HTERT RPE-1 (cell line): ENCODE measurements at regions not wholly inside any gene's neighbourhood (a gene's known extent, or its start where the extent isn't known, plus 50 kb on each side); places are given as distances from the start of the nearest gene placed in this dataset.
"Not testable (repeated sequence)": the region's sequence is repeated elsewhere in the genome, so short reads cannot be mapped to it uniquely, and the experiment has no call there.

Experiments
- in situ Hi-C: fragments of 300-500 bp; cut with MboI; formaldehyde crosslinking; loops from 4 replicates; pipeline ENCODE4 v1.14.3; 2020; ENCODE audit warnings: low sequenced_read_pairs

GRCh38 chr7:36034020-36034419, 119.0 kb upstream of the EEPD1 start:
- in situ Hi-C loops: no loop called here

DNA sequence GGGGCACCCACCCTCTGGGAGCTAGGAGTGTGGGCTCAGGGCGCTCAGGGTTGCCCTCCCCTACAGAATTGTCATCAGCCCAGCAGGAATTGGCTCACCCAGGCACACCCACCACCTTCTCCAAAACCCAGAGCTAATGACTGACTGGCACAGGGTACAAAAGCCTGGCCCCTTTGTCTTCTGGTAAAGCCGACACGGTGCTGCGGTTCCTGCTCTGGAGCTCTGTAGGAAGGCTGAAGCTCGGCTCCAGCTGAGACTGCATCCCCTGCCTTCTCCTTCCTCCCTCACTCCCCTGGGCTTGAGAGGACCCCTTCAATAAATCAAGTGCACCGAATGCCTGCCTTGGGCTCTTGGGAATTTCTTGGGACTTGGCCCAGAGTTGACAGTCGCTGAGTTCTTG, 117.9 kb upstream of the EEPD1 start:
- in situ Hi-C loops: no loop called here

GRCh38 chr7:36036590-36036989, 116.5 kb upstream of the EEPD1 start:
- in situ Hi-C loops: no loop called here

GRCh38 chr7:36037121-36037662, 115.9 kb upstream of the EEPD1 start:
- in situ Hi-C loops: no loop called here

DNA sequence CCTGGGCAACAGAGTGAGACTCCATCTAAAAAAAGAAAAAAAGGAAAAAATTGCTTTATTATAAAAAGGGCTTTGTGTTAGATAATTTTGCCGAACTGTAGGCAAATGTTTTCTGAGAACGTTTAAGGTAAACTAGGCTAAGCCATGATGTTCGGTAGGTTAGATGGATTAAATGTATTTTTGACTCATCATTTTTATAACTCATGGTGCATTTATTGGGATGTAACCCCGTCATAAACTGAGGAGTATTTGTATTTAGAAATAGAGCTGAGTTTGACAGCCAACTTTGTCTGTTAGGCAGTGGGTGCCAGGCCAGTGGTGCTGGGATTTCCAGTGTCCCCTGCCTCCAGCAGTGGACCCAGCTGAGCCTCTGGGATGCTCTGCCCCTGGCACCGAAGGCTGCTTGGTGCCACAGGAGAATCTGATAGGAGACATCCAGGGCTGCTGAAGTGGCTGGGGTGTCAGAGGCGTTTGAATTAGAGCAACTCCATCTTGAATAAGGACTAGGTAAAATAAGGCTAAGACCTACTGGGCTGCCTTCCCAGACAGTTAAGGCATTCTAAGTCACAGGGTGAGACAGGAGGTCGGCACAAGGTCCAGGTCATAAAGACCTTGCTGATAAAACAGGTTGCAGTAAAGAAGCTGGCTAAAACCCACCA, 114.9 kb upstream of the EEPD1 start:
- in situ Hi-C loops: no loop called here

GRCh38 chr7:36039243-36039642, 113.8 kb upstream of the EEPD1 start:
- in situ Hi-C loops: no loop called here

GRCh38 chr7:36039671-36040070, 113.4 kb upstream of the EEPD1 start:
- in situ Hi-C loops: no loop called here

GRCh38 chr7:36040679-36041078, 112.4 kb upstream of the EEPD1 start:
- in situ Hi-C loops: no loop called here

- in situ Hi-C loops: no loop called here
These were observed 108.8 kb upstream of the EEPD1 start for GRCh38 chr7:36044101-36044892.

DNA sequence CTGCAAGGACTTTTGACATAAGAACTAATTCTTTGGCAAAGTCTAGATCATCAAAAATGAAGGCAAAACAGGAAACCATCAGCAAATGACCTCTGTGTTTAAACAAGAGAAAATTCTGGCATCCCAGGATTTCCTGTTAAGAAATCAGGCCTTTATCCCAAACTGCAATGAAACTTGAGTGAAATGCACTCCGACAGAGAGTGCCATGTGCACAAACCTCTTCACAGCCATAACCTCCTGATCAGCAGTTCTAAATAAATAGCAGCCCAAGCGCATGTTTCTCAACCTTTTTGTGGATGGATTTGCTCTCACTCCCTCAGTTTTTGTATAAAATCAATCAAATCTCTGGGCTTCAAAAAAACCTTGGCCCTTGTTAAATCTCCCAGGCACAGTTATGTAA, 107.7 kb upstream of the EEPD1 start:
- in situ Hi-C loops: no loop called here

GRCh38 chr7:36045830-36046341, 107.2 kb upstream of the EEPD1 start:
- in situ Hi-C loops: no loop called here

GRCh38 chr7:36047091-36047658, 105.9 kb upstream of the EEPD1 start:
- in situ Hi-C loops: no loop called here

GRCh38 chr7:36048141-36048901, 104.7 kb upstream of the EEPD1 start:
- in situ Hi-C loops: no loop called here

DNA sequence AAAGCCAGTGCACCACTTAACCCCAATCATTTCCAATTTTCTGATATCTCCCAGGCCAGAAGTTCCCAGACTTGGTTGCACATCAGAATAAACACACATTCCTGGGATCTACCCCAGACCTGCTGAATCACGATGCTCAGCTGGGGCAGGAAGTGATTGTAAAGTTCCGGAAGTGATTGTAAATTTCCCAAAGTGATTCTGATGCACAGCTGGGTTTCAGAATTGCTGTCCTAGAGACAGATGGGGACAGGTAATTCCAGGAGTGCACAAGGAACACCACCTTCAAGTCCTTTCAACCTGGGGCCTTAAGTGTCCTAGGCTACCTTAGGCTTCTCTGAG, 104.2 kb upstream of the EEPD1 start:
- in situ Hi-C loops: no loop called here

DNA sequence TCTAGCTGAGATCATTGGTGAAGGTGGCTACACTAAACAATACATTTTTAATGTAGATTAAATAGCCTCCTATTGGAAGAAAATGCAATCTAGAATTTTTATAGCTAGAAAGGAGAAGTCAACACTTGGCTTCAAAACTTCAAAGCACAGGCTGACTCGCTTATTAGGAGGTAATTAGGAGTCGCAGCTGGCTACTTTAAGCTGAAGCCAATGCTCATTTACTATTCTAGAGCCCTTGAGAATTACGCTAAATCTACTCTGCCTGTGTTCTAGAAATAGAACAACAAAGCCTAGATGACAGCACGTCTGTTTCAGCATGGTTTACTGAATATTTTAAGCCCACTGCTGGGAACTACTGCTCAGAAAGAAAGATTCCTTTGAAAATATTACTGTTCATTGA, 101.6 kb upstream of the EEPD1 start:
- in situ Hi-C loops: no loop called here

DNA sequence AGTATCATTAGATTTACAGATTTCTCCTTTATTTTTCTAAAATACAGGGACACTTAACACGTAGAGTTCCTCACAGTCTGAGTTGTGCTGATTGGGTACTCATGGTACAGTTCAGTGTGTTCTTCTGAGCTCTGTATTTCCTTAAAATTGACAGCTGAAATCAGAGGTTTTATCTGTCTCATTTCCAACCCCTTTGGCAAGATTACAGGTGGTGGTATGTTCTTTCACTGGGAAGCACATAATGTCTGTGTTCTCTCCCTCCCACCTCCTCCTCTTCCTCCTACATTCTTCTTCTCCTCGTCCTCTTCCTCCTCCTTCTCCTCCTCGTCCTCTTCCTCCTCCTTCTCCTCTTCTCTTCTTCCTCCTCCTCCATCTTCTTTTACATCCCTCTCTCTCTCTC, 99.5 kb upstream of the EEPD1 start:
- in situ Hi-C loops: no loop called here

DNA sequence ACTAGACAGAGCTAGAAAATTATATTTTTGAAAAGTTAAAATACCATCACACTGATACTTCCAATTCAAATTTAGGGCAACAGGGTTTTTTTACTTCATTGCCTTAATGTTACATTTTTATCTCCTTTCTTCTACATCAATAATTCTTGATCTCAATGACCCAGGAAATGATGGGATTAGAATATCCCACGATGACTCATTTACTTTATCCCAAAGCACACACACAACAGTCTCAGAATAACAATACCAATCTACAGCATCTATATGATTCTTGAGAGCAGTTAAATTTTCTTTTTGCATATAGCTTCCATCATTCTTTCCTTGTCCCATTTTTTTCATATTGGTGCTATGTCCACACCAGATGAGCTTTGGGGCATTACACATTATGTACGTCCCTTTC, 98.4 kb upstream of the EEPD1 start:
- in situ Hi-C loops: no loop called here

DNA sequence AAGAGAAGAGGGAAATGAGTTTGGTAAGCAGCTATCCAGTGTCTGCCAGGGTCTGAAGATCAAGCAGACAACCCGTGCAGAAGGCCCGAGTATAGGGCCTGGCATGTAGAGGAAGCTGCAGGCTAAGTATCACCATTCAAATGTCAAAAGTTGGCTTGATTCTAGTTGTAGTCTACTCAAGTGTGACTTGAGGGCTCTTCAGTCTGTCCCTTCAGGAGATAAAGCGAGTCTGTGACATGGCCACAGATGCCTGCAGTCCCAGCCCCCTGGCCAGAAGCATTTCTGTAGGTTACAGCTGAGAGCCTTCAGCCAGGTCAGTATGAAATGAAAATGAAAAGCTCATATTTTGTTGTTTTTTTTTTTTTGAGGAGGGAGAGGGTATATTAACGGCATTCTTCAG, 97.8 kb upstream of the EEPD1 start:
- in situ Hi-C loops: no loop called here

DNA sequence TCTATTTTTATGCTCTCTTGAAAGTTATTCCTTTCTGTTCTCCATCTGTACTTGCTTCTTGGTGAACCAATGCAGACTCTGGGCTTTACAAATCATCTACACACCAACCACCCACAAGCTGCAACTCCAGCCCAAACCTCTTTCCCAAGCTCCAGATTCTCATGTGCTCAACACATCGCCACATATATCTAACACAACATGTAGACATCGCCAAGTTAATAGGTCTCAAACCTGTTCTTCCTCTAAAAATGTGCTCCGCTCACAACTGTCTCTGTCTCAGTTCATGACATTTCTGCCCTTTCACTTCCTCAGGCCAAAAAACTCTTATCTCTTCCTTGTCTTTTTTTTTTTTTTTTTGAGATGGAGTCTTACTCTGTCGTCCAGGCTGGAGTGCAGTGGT, 95.7 kb upstream of the EEPD1 start:
- in situ Hi-C loops: no loop called here

GRCh38 chr7:36058020-36058592, 94.9 kb upstream of the EEPD1 start:
- in situ Hi-C loops: no loop called here

GRCh38 chr7:36060388-36060787, 92.7 kb upstream of the EEPD1 start:
- in situ Hi-C loops: not testable (repeated sequence)
